Tibial nerve (tissue), 4 donors: ENCODE measurements at regions not wholly inside any gene's neighbourhood (a gene's known extent, or its start where the extent isn't known, plus 50 kb on each side); places are given as distances from the start of the nearest gene placed in this dataset.

Source experiments
- CTCF ChIP-seq, 5 experiments: fragments of 200-600 bp in 3 of 5; fragments of 450-650 bp in 2 of 5; sonication (generic) in 3 of 5; IDR thresholded peaks; one replicate each; pipeline ENCODE4 v1.5.1; 2016 to 2019; ENCODE audit warnings: antibody characterized with exemption in 5 of 5, mild to moderate bottlenecking in 3 of 5, moderate library complexity in 2 of 5
- EP300 ChIP-seq, 2 donors: sonication (generic); formaldehyde crosslinking; IDR thresholded peaks; one replicate each; pipeline ENCODE4 v1.6.1; 2017; ENCODE audit warnings: antibody characterized with exemption in 2 of 2, mild to moderate bottlenecking in 1 of 2
- POLR2A ChIP-seq, 2 donors: fragments of 450-650 bp; IDR thresholded peaks; one replicate each; pipeline ENCODE4 v1.6.1; 2017; ENCODE audit warnings: antibody characterized with exemption in 2 of 2, mild to moderate bottlenecking in 2 of 2, moderate library complexity in 2 of 2

- no peak for TF ChIP-seq CTCF (IDR thresholded peaks at IDR 0.05)
- TF ChIP-seq POLR2A (IDR thresholded peaks at IDR 0.05), result no peak
- no peak for TF ChIP-seq EP300 (IDR thresholded peaks at IDR 0.05)
Measured at GRCh38 chr2:81260320-81260719, 955.8 kb upstream of the LRRTM1 start.
